ENCODE measurements at regions not wholly inside any gene's neighbourhood (a gene's known extent, or its start where the extent isn't known, plus 50 kb on each side); places are given as distances from the start of the nearest gene placed in this dataset.

GRCh38 chr2:13545320-13545719 is 828.6 kb downstream of the TRIB2 start:
- TF ChIP-seq CTCF (IDR thresholded peaks at IDR 0.05) (no peak), POLR2A (IDR thresholded peaks at IDR 0.05) (no peak)

All from body of pancreas (tissue), 4 donors.